PC-9 (cell line): ENCODE measurements at regions not wholly inside any gene's neighbourhood (a gene's known extent, or its start where the extent isn't known, plus 50 kb on each side); places are given as distances from the start of the nearest gene placed in this dataset.

Experiments used
- BruUV-seq: library from RNA; stranded (reverse); fragments of 400-500 nt; replicated peaks from 2 replicates; lab custom pipeline; 2021; lab: Mats Ljungman, UMichigan
- CTCF ChIA-PET: fragments of 300-600 bp; sonication (Branson Sonifier 250); formaldehyde crosslinking; loops from one replicate; lab custom pipeline; 2022; ENCODE audit warnings: antibody characterized with exemption; lab: Charles Lee
- POLR2A ChIA-PET: fragments of 300-600 bp; sonication (Branson Sonifier 250); formaldehyde crosslinking; loops from one replicate; lab custom pipeline; 2022; ENCODE audit warnings: antibody characterized with exemption; ENCODE audit not compliant: unreplicated experiment; lab: Charles Lee
- DNase-seq, 2 experiments: peaks; one replicate each; pipeline versions ENCODE4 v3.0.0 to v3.0.0-alpha.2; 2015 to 2022; ENCODE audit warnings: mixed read lengths in 1 of 2
- H2AFZ ChIP-seq: fragments of 200-600 bp; sonication (generic); 2 replicates; pipeline ENCODE4 v1.8.1; 2017; ENCODE audit warnings: antibody characterized with exemption
- H3F3A ChIP-seq: fragments of 200-600 bp; sonication (generic); 2 replicates; pipeline ENCODE4 v1.8.1; 2017; ENCODE audit warnings: antibody characterized with exemption, mild to moderate bottlenecking, low read depth; ENCODE audit not compliant: insufficient read depth
- H3K27ac ChIP-seq: fragments of 200-600 bp; sonication (generic); 2 replicates; pipeline ENCODE4 v1.6.1; 2016; ENCODE audit warnings: mixed run types
- H3K27me3 ChIP-seq: fragments of 200-600 bp; sonication (generic); 2 replicates; pipeline ENCODE4 v1.6.1; 2016; ENCODE audit warnings: low read depth, mixed run types; ENCODE audit not compliant: insufficient read depth
- H3K36me3 ChIP-seq: fragments of 200-600 bp; sonication (generic); 2 replicates; pipeline ENCODE4 v1.6.1; 2016; ENCODE audit warnings: low read depth, mixed run types
- H3K4me1 ChIP-seq: fragments of 200-600 bp; sonication (generic); replicated peaks from 2 replicates; pipeline ENCODE4 v1.6.1; 2016; ENCODE audit warnings: mixed run types; ENCODE audit not compliant: insufficient read depth
- H3K4me2 ChIP-seq: fragments of 200-600 bp; sonication (generic); 2 replicates; pipeline ENCODE4 v1.6.1; 2017; ENCODE audit warnings: mixed run types
- H3K4me3 ChIP-seq: fragments of 200-600 bp; sonication (generic); 2 replicates; pipeline ENCODE4 v1.6.1; 2016; ENCODE audit warnings: mixed run types
- H3K79me2 ChIP-seq: fragments of 200-600 bp; sonication (generic); 2 replicates; pipeline ENCODE4 v1.6.1; 2017; ENCODE audit warnings: low read depth, mixed run types
- H3K9me2 ChIP-seq: fragments of 200-600 bp; sonication (generic); 2 replicates; pipeline ENCODE4 v1.8.1; 2017; ENCODE audit warnings: mild to moderate bottlenecking; ENCODE audit not compliant: insufficient read depth
- H3K9me3 ChIP-seq: fragments of 200-600 bp; sonication (generic); 2 replicates; pipeline ENCODE4 v1.8.1; 2016; ENCODE audit warnings: low read depth; ENCODE audit not compliant: insufficient read depth
- H4K20me1 ChIP-seq: fragments of 200-600 bp; sonication (generic); 2 replicates; pipeline ENCODE4 v1.8.1; 2017; ENCODE audit not compliant: insufficient read depth
- CTCF ChIP-seq: fragments of 200-600 bp; sonication (generic); conservative IDR thresholded peaks from 2 replicates; pipeline ENCODE4 v1.6.1; 2017; ENCODE audit warnings: mixed run types, antibody characterized with exemption, mild to moderate bottlenecking, moderate library complexity
- EZH2 ChIP-seq: fragments of 200-600 bp; sonication (generic); IDR thresholded peaks from 2 replicates; pipeline ENCODE4 v1.8.0; 2017; ENCODE audit warnings: antibody characterized with exemption, low read depth
- intact Hi-C: fragments of 100-400 bp; cut with micrococcal nuclease; formaldehyde crosslinking; loops from one replicate; pipeline ENCODE4 v1.10.0; 2022; ENCODE audit not compliant: unreplicated experiment

DNA sequence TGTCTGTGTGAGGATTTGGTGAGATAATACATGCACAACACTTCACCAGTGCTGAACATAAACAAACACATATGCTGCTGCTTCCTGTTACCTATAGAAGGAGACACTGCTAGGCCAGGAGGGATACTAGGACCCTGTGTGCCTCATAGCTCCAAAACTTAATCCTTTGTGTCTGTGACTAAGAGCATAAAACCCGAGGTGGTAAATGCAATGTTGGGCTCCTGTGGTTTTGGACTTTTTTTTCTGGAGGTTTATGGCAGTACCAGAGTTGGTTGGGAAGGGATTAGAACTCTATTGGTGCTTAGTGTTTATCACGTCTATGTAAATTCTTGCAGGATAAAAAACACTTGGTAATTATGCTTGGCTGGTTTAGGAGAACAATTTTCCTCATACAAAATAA is 122.9 kb downstream of the NUF2 start:
- Histone ChIP-seq H3K27me3 (peaks cover 26% of the 10 kb centered on the region), H4K20me1 (no peaks in the 10 kb centered on the region), H3K4me1 (no peaks in the 10 kb centered on the region), H3K4me2 (no peak overlapping the region), H2AFZ (no peak overlapping the region), H3F3A (no peaks in the 10 kb centered on the region), H3K4me3 (no peak overlapping the region), H3K79me2 (no peaks in the 10 kb centered on the region), H3K9me2 (no peaks in the 10 kb centered on the region), H3K36me3 (no peaks in the 10 kb centered on the region), H3K27ac (no peak overlapping the region), H3K9me3 (no peaks in the 10 kb centered on the region)
- TF ChIP-seq CTCF, result no peak
- no peak for TF ChIP-seq EZH2
- POLR2A ChIA-PET, result no interaction called here
- intact Hi-C loops, result no loop called here
- no peak for DNase-seq
- CTCF ChIA-PET, result no interaction called here
- no TSS peak for BruUV-seq

DNA sequence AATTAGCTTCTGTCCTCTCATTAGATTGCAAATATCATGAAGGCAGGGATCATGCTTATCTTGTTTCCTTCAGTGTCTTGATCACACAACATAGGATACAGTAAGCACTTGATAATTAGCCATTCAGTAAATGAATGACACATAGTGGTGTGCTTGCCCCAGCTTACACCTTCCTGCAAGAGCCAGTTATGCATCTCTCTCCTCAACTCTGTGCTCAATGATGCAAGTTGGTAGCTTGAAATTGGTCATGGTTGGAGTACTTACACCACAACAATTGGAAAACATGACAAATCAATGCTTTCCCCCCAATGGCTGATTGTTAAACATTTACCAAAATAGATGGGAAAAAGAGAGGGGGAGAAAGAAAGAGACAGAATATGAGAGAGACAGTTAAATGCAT is 129.2 kb downstream of the NUF2 start:
- Histone ChIP-seq H3K79me2 (no peaks in the 10 kb centered on the region), H3K4me3 (no peak overlapping the region), H3K9me3 (no peaks in the 10 kb centered on the region), H3K9me2 (no peaks in the 10 kb centered on the region), H3F3A (no peaks in the 10 kb centered on the region), H3K36me3 (no peaks in the 10 kb centered on the region), H3K4me2 (no peak overlapping the region), H4K20me1 (peaks cover 4% of the 10 kb centered on the region; the same call in 1 of the 2 replicates), H2AFZ (no peak overlapping the region), H3K4me1 (no peaks in the 10 kb centered on the region), H3K27ac (no peak overlapping the region), H3K27me3 (no peaks in the 10 kb centered on the region; the same call in 1 of the 2 replicates)
- DNase-seq, result no peak
- intact Hi-C loops, result no loop called here
- BruUV-seq, result no TSS peak
- no peak for TF ChIP-seq CTCF
- no peak for TF ChIP-seq EZH2
- ChIA-PET CTCF (no interaction called here), POLR2A (no interaction called here)

- intact Hi-C loops, result no loop called here
- Histone ChIP-seq H4K20me1 (no peaks in the 10 kb centered on the region), H3K4me2 (no peak overlapping the region), H3K4me3 (no peak overlapping the region), H3K4me1 (no peaks in the 10 kb centered on the region), H3K27me3 (peaks cover 9% of the 10 kb centered on the region), H2AFZ (no peak overlapping the region), H3K27ac (no peak overlapping the region), H3K79me2 (no peaks in the 10 kb centered on the region), H3F3A (no peaks in the 10 kb centered on the region), H3K36me3 (no peaks in the 10 kb centered on the region), H3K9me2 (no peaks in the 10 kb centered on the region), H3K9me3 (no peaks in the 10 kb centered on the region)
- POLR2A ChIA-PET, result no interaction called here
- TF ChIP-seq EZH2, result no peak
- no peak for TF ChIP-seq CTCF
- BruUV-seq, result no TSS peak
- no peak for DNase-seq
- CTCF ChIA-PET, result no interaction called here
These were observed 137.8 kb downstream of the NUF2 start for GRCh38 chr1:163459539-163459938.
